H9 (cell line): ENCODE measurements at regions not wholly inside any gene's neighbourhood (a gene's known extent, or its start where the extent isn't known, plus 50 kb on each side); places are given as distances from the start of the nearest gene placed in this dataset.

Experiments used
- DNase-seq: peaks from one replicate; pipeline ENCODE4 v3.0.0-alpha.2; 2017
- H2AFZ ChIP-seq: one replicate; pipeline ENCODE4 v1.6.1; 2013; ENCODE audit warnings: mild to moderate bottlenecking, low read length, control low read depth, moderate library complexity
- H2AK5ac ChIP-seq: 2 replicates; pipeline ENCODE4 v1.6.1; 2013; ENCODE audit warnings: low read length, control low read depth, mixed read lengths; ENCODE audit not compliant: insufficient read length
- H2BK120ac ChIP-seq: one replicate; pipeline ENCODE4 v1.6.1; 2013; ENCODE audit warnings: low read depth, mild to moderate bottlenecking, low read length, control low read depth, inconsistent platforms; ENCODE audit not compliant: poor library complexity, severe bottlenecking
- H2BK12ac ChIP-seq: 2 replicates; pipeline ENCODE4 v1.6.1; 2013; ENCODE audit warnings: low read length, control low read depth, mixed read lengths, low read depth; ENCODE audit not compliant: insufficient read length
- H2BK15ac ChIP-seq: 2 replicates; pipeline ENCODE4 v1.6.1; 2013; ENCODE audit warnings: low read depth, low read length, control low read depth
- H2BK20ac ChIP-seq: one replicate; pipeline ENCODE4 v1.6.1; 2013; ENCODE audit warnings: low read depth, mild to moderate bottlenecking, low read length, control low read depth, inconsistent platforms; ENCODE audit not compliant: poor library complexity, severe bottlenecking
- H2BK5ac ChIP-seq: 2 replicates; pipeline ENCODE4 v1.6.1; 2013; ENCODE audit warnings: low read length, control low read depth, mixed read lengths; ENCODE audit not compliant: insufficient read length
- H3K14ac ChIP-seq: 2 replicates; pipeline ENCODE4 v1.6.1; 2013; ENCODE audit warnings: low read length, control low read depth; ENCODE audit not compliant: insufficient read depth
- H3K18ac ChIP-seq: 2 replicates; pipeline ENCODE4 v1.6.1; 2013; ENCODE audit warnings: low read depth, mild to moderate bottlenecking, mixed read lengths, low read length, control low read depth; ENCODE audit not compliant: insufficient read length
- H3K23ac ChIP-seq: 2 replicates; pipeline ENCODE4 v1.6.1; 2013; ENCODE audit warnings: low read length, control low read depth, mixed read lengths, low read depth; ENCODE audit not compliant: insufficient read length
- H3K23me2 ChIP-seq: 2 replicates; pipeline ENCODE4 v1.6.1; 2013; ENCODE audit warnings: low read depth, mild to moderate bottlenecking, mixed read lengths, low read length, control low read depth; ENCODE audit not compliant: insufficient read length, poor library complexity, severe bottlenecking
- H3K27ac ChIP-seq: 2 replicates; pipeline ENCODE4 v1.5.1; 2013; ENCODE audit warnings: low read length, control low read depth, mixed read lengths, low read depth; ENCODE audit not compliant: insufficient read length
- H3K27me3 ChIP-seq: 2 replicates; pipeline ENCODE4 v1.6.1; 2013; ENCODE audit warnings: low read length, control low read depth, inconsistent platforms; ENCODE audit not compliant: insufficient read depth
- H3K4ac ChIP-seq: 2 replicates; pipeline ENCODE4 v1.6.1; 2013; ENCODE audit warnings: low read depth, mild to moderate bottlenecking, control low read depth, inconsistent platforms, low read length, moderate library complexity
- H3K4me1 ChIP-seq: 2 replicates; pipeline ENCODE4 v1.6.1; 2013; ENCODE audit warnings: low read length, control low read depth, inconsistent platforms; ENCODE audit not compliant: insufficient read depth
- H3K4me2 ChIP-seq: 2 replicates; pipeline ENCODE4 v1.6.1; 2013; ENCODE audit warnings: low read length, control low read depth, mixed read lengths; ENCODE audit not compliant: insufficient read length, insufficient read depth
- H3K56ac ChIP-seq: 2 replicates; pipeline ENCODE4 v1.6.1; 2013; ENCODE audit warnings: low read depth, mild to moderate bottlenecking, mixed read lengths, low read length, control low read depth; ENCODE audit not compliant: insufficient read length
- H3K79me1 ChIP-seq: 2 replicates; pipeline ENCODE4 v1.6.1; 2013; ENCODE audit warnings: low read depth, mild to moderate bottlenecking, moderate library complexity, low read length, control low read depth, inconsistent platforms; ENCODE audit not compliant: insufficient read depth, poor library complexity, severe bottlenecking
- H3K79me2 ChIP-seq: 2 replicates; pipeline ENCODE4 v1.6.1; 2013; ENCODE audit warnings: low read length, control low read depth, inconsistent platforms; ENCODE audit not compliant: insufficient read depth
- H3K9ac ChIP-seq: 2 replicates; pipeline ENCODE4 v1.6.1; 2013; ENCODE audit warnings: low read length, control low read depth, mixed read lengths; ENCODE audit not compliant: insufficient read length; ENCODE audit errors: extremely low read depth
- H3K9me3 ChIP-seq: one replicate; pipeline ENCODE4 v1.6.1; 2013; ENCODE audit warnings: low read depth, low read length, inconsistent platforms; ENCODE audit not compliant: control insufficient read depth
- H3T11ph ChIP-seq: one replicate; pipeline ENCODE4 v1.6.1; 2013; ENCODE audit warnings: mild to moderate bottlenecking, low read length, control low read depth, inconsistent platforms
- H4K20me1 ChIP-seq: one replicate; pipeline ENCODE4 v1.6.1; 2013; ENCODE audit not compliant: control insufficient read depth, insufficient read length, insufficient read depth
- H4K5ac ChIP-seq: 2 replicates; pipeline ENCODE4 v1.6.1; 2013; ENCODE audit warnings: low read depth, mild to moderate bottlenecking, mixed read lengths, low read length, control low read depth; ENCODE audit not compliant: insufficient read length
- H4K8ac ChIP-seq: replicated peaks from 2 replicates; pipeline ENCODE4 v1.6.1; 2013; ENCODE audit warnings: low read length, control low read depth, mixed read lengths, low read depth; ENCODE audit not compliant: insufficient read length
- H4K91ac ChIP-seq: 2 replicates; pipeline ENCODE4 v1.6.1; 2013; ENCODE audit warnings: low read depth, mild to moderate bottlenecking, moderate library complexity, mixed read lengths, low read length, control low read depth; ENCODE audit not compliant: insufficient read length
- H3K27ac Mint-ChIP-seq, 3 experiments: 2 replicates in 2 of 3; 3 replicates in 1 of 3; pipeline ENCODE4 v1.8.0; 2020 to 2021; ENCODE audit warnings: mixed read lengths in 3 of 3, mild to moderate bottlenecking in 1 of 3, moderate library complexity in 1 of 3
- H3K27me3 Mint-ChIP-seq: 2 replicates; pipeline ENCODE4 v1.8.0; 2021; ENCODE audit warnings: low read depth, mild to moderate bottlenecking, moderate library complexity, mixed read lengths
- H3K36me3 Mint-ChIP-seq, 3 experiments: 2 replicates in 2 of 3; 3 replicates in 1 of 3; pipeline ENCODE4 v1.8.0; 2020 to 2021; ENCODE audit warnings: low read depth in 3 of 3, mixed read lengths in 3 of 3; ENCODE audit not compliant: insufficient read depth in 1 of 3
- H3K4me1 Mint-ChIP-seq, 2 experiments: 2 replicates each; pipeline ENCODE4 v1.8.0; 2020; ENCODE audit warnings: mixed read lengths in 2 of 2
- H3K4me3 Mint-ChIP-seq, 2 experiments: 2 replicates in 1 of 2; 3 replicates in 1 of 2; pipeline ENCODE4 v1.8.0; 2020 to 2021; ENCODE audit warnings: mild to moderate bottlenecking in 2 of 2, mixed read lengths in 2 of 2, moderate library complexity in 1 of 2
- H3K9me3 Mint-ChIP-seq, 2 experiments: 2 replicates in 1 of 2; 3 replicates in 1 of 2; pipeline ENCODE4 v1.8.0; 2020; ENCODE audit warnings: mild to moderate bottlenecking in 2 of 2, mixed read lengths in 2 of 2, moderate library complexity in 1 of 2
- WGBS: extraction: QIAGEN DNeasy Blood & Tissue Kit; methylation state at CpG from one replicate; pipeline ENCODE4 v1.1.7; 2013; ENCODE audit warnings: missing lambda C conversion rate, low lambda C conversion rate, mixed read lengths; ENCODE audit not compliant: insufficient read length; ENCODE audit errors: extremely low coverage; 5-methylcytosine and 5-hydroxymethylcytosine counted together
- TF ChIP-seq, protein P1 (sequence below): fragments of 200-600 bp; sonication (generic); conservative IDR thresholded peaks from 3 replicates; pipeline ENCODE4 v1.8.0; 2021; ENCODE audit warnings: antibody characterized with exemption, mild to moderate bottlenecking

DNA sequence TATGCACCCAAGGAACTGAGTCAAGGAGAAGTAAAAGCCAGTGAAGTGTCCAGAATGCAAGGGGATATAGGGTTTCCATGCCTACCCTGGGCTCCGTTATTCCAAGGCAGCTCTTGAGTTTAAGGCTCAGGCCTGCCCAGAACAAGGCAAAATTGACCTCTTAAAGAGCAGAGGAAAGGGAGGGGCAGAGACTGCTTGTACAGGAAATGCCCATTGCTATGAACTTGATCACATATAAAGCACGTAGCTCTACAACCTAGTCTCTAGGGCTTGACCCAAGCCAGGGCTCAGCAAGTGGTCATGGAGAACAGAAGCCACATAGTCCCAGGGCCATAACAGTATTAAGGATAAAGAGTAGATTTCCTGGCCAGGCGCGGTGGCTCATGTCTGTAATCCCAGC is 58.2 kb upstream of the MSN start:
- no peaks in the 10 kb centered on the region for H3K23me2 ChIP-seq
- no peak overlapping the region for H2BK20ac ChIP-seq
- H3K56ac ChIP-seq: no peak overlapping the region
- H2AK5ac ChIP-seq: no peak overlapping the region
- no peak overlapping the region for H2BK120ac ChIP-seq
- no peak overlapping the region for H3K9ac ChIP-seq
- no peak overlapping the region for H3K27ac ChIP-seq
- H3K4me2 ChIP-seq: no peak overlapping the region
- Mint-ChIP-seq H3K9me3 (peaks cover 61 to 63% of the 10 kb centered on the region in 2 experiments), H3K27ac (no peak overlapping the region), H3K36me3 (no peaks in the 10 kb centered on the region; a peak in 2 of 7 replicates), H3K4me3 (no peak overlapping the region), H3K27me3 (peaks cover 2% of the 10 kb centered on the region; the same call in 1 of the 2 replicates), H3K4me1 (no peaks in the 10 kb centered on the region)
- no peak overlapping the region for H3K18ac ChIP-seq
- no peak overlapping the region for H2AFZ ChIP-seq
- H3K14ac ChIP-seq: no peak overlapping the region
- H3T11ph ChIP-seq: no peak overlapping the region
- no peak overlapping the region for H4K91ac ChIP-seq
- peaks cover 48% of the 10 kb centered on the region for H3K9me3 ChIP-seq
- no peaks in the 10 kb centered on the region for H3K27me3 ChIP-seq
- TF ChIP-seq, protein P1, sequence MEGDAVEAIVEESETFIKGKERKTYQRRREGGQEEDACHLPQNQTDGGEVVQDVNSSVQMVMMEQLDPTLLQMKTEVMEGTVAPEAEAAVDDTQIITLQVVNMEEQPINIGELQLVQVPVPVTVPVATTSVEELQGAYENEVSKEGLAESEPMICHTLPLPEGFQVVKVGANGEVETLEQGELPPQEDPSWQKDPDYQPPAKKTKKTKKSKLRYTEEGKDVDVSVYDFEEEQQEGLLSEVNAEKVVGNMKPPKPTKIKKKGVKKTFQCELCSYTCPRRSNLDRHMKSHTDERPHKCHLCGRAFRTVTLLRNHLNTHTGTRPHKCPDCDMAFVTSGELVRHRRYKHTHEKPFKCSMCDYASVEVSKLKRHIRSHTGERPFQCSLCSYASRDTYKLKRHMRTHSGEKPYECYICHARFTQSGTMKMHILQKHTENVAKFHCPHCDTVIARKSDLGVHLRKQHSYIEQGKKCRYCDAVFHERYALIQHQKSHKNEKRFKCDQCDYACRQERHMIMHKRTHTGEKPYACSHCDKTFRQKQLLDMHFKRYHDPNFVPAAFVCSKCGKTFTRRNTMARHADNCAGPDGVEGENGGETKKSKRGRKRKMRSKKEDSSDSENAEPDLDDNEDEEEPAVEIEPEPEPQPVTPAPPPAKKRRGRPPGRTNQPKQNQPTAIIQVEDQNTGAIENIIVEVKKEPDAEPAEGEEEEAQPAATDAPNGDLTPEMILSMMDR: no peak
- H2BK5ac ChIP-seq: no peak overlapping the region
- H4K20me1 ChIP-seq: no peaks in the 10 kb centered on the region
- no peaks in the 10 kb centered on the region for H3K79me1 ChIP-seq
- no peak overlapping the region for H4K8ac ChIP-seq
- H3K79me2 ChIP-seq: no peaks in the 10 kb centered on the region
- H2BK15ac ChIP-seq: no peak overlapping the region
- no peak overlapping the region for H2BK12ac ChIP-seq
- DNase-seq: no peak
- WGBS: no CpG with 5 or more reads among the region's 4 CpGs
- H3K23ac ChIP-seq: no peak overlapping the region
- no peaks in the 10 kb centered on the region for H3K4me1 ChIP-seq
- H4K5ac ChIP-seq: no peak overlapping the region
- H3K4ac ChIP-seq: no peak overlapping the region
